ENCODE measurements at regions not wholly inside any gene's neighbourhood (a gene's known extent, or its start where the extent isn't known, plus 50 kb on each side); places are given as distances from the start of the nearest gene placed in this dataset.

GRCh38 chr6:85372915-85373270 is 77.0 kb upstream of the NT5E start:
- H3K4me3 ChIP-seq, result no peak overlapping the region
- no peak overlapping the region for H3K27ac ChIP-seq (ENCODE audit: extremely low read depth, low read depth, low read length)
- H2AFZ ChIP-seq (ENCODE audit: low read depth, low read length), result no peak overlapping the region
- in situ Hi-C loops (cut with MboI), result no loop called here
- no peaks in the 10 kb centered on the region for H4K20me1 ChIP-seq (replicated peaks; ENCODE audit: control insufficient read depth, insufficient read depth, low read length)
- no peak overlapping the region for H3K4me2 ChIP-seq (ENCODE audit: insufficient read depth, low read length)
- no peaks in the 10 kb centered on the region for H3K4me1 ChIP-seq (replicated peaks in 1 of 2; ENCODE audit: control insufficient read depth in 2 of 2, insufficient read depth in 2 of 2, low read length in 2 of 2)
- H3K79me2 ChIP-seq (ENCODE audit: control insufficient read depth, insufficient read depth, low read length), result no peaks in the 10 kb centered on the region
- POLR2A ChIA-PET, result interaction anchor here (0.6 to 1.2 kb wide), 2 partner anchors 10 to 16 kb away, joined by 3 to 4 read pairs; no protein-coding TSS in a partner anchor
- no peak for TF ChIP-seq KDM5B (IDR thresholded peaks at IDR 0.05; ENCODE audit: insufficient replicate concordance, low read depth, low read length)
- no peak for FAIRE-seq
- no peaks in the 10 kb centered on the region for H3K9me3 ChIP-seq (replicated peaks; ENCODE audit: control insufficient read depth, insufficient read depth, low read depth, low read length)
- CTCF ChIA-PET (ENCODE audit: low intra/inter-chr PET ratio), result no interaction called here
- no peaks in the 10 kb centered on the region for H3K9me1 ChIP-seq (ENCODE audit: control insufficient read depth, insufficient read depth, low read length)
- no peak for DNase-seq (ENCODE audit: extremely low read depth in 1 of 4, low spot score in 3 of 4)
- no peaks in the 10 kb centered on the region for H3K27me3 ChIP-seq (ENCODE audit: control insufficient read depth in 2 of 2, insufficient read depth in 2 of 2, low read length in 2 of 2)
- H3K36me3 ChIP-seq (ENCODE audit: control insufficient read depth, insufficient read depth, low read length), result no peaks in the 10 kb centered on the region
- BruUV-seq (replicated peaks), result no TSS peak
- intact Hi-C loops (cut with micrococcal nuclease), result no loop called here
- ATAC-seq, result no peak
- WGBS (ENCODE audit: insufficient coverage, low coverage, missing lambda C conversion rate), result 3% methylated on average over 2 of the region's 2 CpGs
- no peak overlapping the region for H3K9ac ChIP-seq (ENCODE audit: insufficient read depth in 1 of 2, low read depth in 2 of 2, low read length in 2 of 2)

GRCh38 chr6:85372188-85372914 is 77.5 kb upstream of the NT5E start:
- Histone ChIP-seq H3K4me3 (no peak overlapping the region), H3K9me1 (ENCODE audit: control insufficient read depth, insufficient read depth, low read length) (no peaks in the 10 kb centered on the region), H3K9ac (ENCODE audit: insufficient read depth in 1 of 2, low read depth in 2 of 2, low read length in 2 of 2) (no peak overlapping the region), H2AFZ (ENCODE audit: low read depth, low read length) (no peak overlapping the region), H3K36me3 (ENCODE audit: control insufficient read depth, insufficient read depth, low read length) (no peaks in the 10 kb centered on the region), H3K4me1 (replicated peaks in 1 of 2; ENCODE audit: control insufficient read depth in 2 of 2, insufficient read depth in 2 of 2, low read length in 2 of 2) (no peaks in the 10 kb centered on the region), H3K4me2 (ENCODE audit: insufficient read depth, low read length) (no peak overlapping the region; the same call in 1 of the 2 replicates), H3K9me3 (replicated peaks; ENCODE audit: control insufficient read depth, insufficient read depth, low read depth, low read length) (no peaks in the 10 kb centered on the region), H4K20me1 (replicated peaks; ENCODE audit: control insufficient read depth, insufficient read depth, low read length) (no peaks in the 10 kb centered on the region), H3K79me2 (ENCODE audit: control insufficient read depth, insufficient read depth, low read length) (no peaks in the 10 kb centered on the region), H3K27me3 (ENCODE audit: control insufficient read depth in 2 of 2, insufficient read depth in 2 of 2, low read length in 2 of 2) (no peaks in the 10 kb centered on the region), H3K27ac (ENCODE audit: extremely low read depth, low read depth, low read length) (no peak overlapping the region)
- in situ Hi-C loops (cut with MboI) (no loop called here), intact Hi-C loops (cut with micrococcal nuclease) (no loop called here)
- ChIA-PET POLR2A (interaction anchor here (0.6 kb wide), 1 partner anchor 16 kb away, joined by 3 read pairs; no protein-coding TSS in a partner anchor), CTCF (ENCODE audit: low intra/inter-chr PET ratio) (no interaction called here)
- peak; percentile 68; the same call in 2 of the 3 replicates for ATAC-seq
- FAIRE-seq, result no peak
- 4% methylated on average over 9 of the region's 9 CpGs for WGBS (ENCODE audit: insufficient coverage, low coverage, missing lambda C conversion rate)
- no TSS peak for BruUV-seq (replicated peaks)
- DNase-seq (ENCODE audit: extremely low read depth in 1 of 4, low spot score in 3 of 4), result no peak
- TF ChIP-seq ZBTB9 (CRISPR knock-in tag; IDR thresholded peaks at IDR 0.05) (0 out of 2 replicates have a peak, but pooled peaks have one; percentile 28), ZNF639 (CRISPR knock-in tag; conservative IDR thresholded peaks at IDR 0.05 in 1 of 2, IDR thresholded peaks at IDR 0.05 in 1 of 2) (peak in 1 of 2 experiments; percentile 73; a peak in 2 of 4 replicates), PPARD (CRISPR knock-in tag; IDR thresholded peaks at IDR 0.05) (no peak), ZNF41 (CRISPR knock-in tag; conservative IDR thresholded peaks at IDR 0.05) (peak; percentile 85; the same call in 1 of the 2 replicates), GTF2A2 (tag; IDR thresholded peaks at IDR 0.05) (peak; percentile 83), ELF1 (tag; IDR thresholded peaks at IDR 0.05) (no peak), ZNF311 (CRISPR knock-in tag; IDR thresholded peaks at IDR 0.05) (peak; percentile 52; the same call in 1 of the 2 replicates), CHCHD3 (CRISPR knock-in tag; IDR thresholded peaks at IDR 0.05) (no peak), ZNF239 (CRISPR knock-in tag; IDR thresholded peaks at IDR 0.05) (peak; percentile 69), SMAD3 (CRISPR knock-in tag; conservative IDR thresholded peaks at IDR 0.05) (peak; percentile 81; the same call in 1 of the 2 replicates), SUPT5H (IDR thresholded peaks at IDR 0.05) (no peak)

All from K562 (cell line).